Right lobe of liver (tissue), 4 donors: ENCODE measurements at regions not wholly inside any gene's neighbourhood (a gene's known extent, or its start where the extent isn't known, plus 50 kb on each side); places are given as distances from the start of the nearest gene placed in this dataset.

Experiments used
- CTCF ChIP-seq, 4 donors: fragments of 200-600 bp in 3 of 4; fragments of 450-650 bp in 1 of 4; IDR thresholded peaks; one replicate each; pipeline versions ENCODE4 v1.5.1 to v1.8.0; 2016 to 2022; ENCODE audit warnings: antibody characterized with exemption in 4 of 4, mild to moderate bottlenecking in 2 of 4
- POLR2A ChIP-seq: fragments of 450-650 bp; IDR thresholded peaks from one replicate; pipeline ENCODE4 v1.6.1; 2017; ENCODE audit warnings: antibody characterized with exemption, mild to moderate bottlenecking
- donor health status: DM: no; HTN: no; CAD: no.
- donor health status: DM: no; HTN: no; CAD: no.
- donor health status: DM: no; HTN: yes; CAD: no.

- no peak for TF ChIP-seq POLR2A
- no peak for TF ChIP-seq CTCF (IDR thresholded peaks at IDR 0.05)
Observed at GRCh38 chr18:44186001-44186400, 494.7 kb upstream of the SETBP1 start.
